Hematopoietic multipotent progenitor cell treated with erythropoietin and hydrocortisone succinate and interleukin-3 and kit ligand, for 4 days (in vitro differentiated cells): ENCODE measurements at regions not wholly inside any gene's neighbourhood (a gene's known extent, or its start where the extent isn't known, plus 50 kb on each side); places are given as distances from the start of the nearest gene placed in this dataset.
"Not testable (repeated sequence)": the region's sequence is repeated elsewhere in the genome, so short reads cannot be mapped to it uniquely, and the experiment has no call there.

Source experiments
- DNase-seq: peaks from one replicate; pipeline ENCODE4 v3.0.0-alpha.2; 2015

DNA sequence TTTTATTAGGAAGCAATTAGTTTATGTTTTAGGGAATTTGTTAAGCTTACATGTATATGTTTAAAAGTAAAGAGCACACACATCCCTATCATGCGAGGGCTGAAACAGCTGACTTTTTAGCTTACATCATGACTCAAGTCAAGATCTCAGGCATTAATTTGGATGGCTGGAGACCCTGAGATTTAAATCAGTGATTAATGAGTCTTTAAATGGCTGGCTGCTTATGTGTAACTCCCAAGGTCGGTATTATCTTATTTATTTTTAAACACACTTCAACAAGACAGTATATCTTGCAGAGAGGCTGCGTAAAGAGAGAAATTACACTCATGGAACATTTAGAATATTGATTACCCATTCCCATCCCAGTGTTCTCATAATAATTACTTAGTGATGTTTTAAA, 169.4 kb downstream of the KBTBD8 start:
- no peak for DNase-seq

DNA sequence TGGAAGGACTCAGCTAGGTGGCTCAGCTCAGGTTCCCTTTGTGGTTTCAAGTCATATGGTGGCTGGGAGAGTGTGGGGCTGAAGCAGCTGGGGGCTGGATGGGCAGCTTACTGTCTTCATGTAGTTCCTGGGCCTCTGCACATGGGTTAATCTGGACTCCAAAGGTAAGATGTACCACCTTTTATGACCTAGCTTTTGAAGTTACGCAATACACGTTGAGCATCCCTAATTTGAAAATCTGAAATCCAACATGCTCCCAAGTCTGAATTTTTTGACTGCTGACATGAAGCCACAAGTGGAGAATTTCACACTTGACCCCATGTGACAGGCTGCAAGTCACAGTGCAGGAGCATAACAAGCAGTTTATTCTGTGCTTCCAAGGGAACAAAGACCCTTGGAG, 173.7 kb downstream of the KBTBD8 start:
- no peak for DNase-seq

DNA sequence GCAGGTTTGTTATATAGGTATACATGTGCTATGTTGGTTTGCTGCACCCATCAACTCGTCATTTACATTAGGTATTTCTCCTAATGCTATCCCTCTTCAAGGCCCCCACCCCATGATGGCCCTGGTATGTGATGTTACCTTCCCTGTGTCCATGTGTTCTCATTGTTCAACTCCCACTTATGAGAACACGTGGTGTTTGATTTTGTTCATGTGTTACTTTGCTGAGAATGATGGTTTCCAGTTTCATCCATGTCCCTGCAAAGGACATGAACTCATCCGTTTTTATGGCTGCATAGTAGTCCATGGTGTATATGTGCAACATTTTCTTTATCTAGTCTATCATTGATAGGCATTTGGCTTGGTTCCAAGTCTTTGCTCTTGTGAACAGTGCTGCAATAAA, 175.0 kb downstream of the KBTBD8 start:
- not testable (repeated sequence) for DNase-seq

DNA sequence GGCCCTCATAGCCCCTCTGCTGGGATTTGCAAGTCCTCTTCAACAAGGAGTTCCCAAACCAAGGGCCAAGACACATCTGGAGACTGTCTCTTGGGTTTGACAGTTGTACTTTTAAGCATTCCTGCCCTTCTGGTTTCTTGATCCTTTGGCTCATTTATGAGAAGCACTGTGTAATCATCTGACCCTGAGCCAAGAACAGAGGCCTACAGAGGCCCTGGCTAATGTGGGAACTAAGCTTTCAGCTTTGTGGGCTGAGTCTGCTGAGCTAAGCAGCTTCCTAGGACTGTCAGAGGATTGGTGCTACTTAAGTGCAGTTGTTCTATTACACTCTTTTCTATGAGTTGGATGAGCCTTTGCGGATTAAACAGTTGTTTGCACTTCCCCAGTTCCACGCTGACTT, 178.3 kb downstream of the KBTBD8 start:
- no peak for DNase-seq

DNA sequence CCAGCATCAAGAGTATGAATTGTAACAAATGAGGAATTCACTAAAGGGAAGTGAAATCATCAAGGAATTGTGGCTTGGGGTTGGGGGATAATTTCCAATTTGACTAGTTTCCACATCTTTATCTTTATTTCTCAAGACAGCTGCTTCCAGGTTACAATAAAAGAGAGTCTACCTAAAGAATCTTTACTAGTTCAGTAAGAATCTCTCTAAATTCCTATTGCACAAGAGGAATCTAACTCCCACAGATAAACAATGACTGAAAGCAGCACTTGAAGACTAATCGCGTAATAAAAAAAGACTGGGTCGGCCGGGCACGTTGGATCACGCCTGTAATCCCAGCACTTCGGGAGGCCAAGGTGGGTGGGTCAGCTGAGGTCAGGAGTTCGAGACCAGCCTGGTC, 194.4 kb downstream of the KBTBD8 start:
- DNase-seq, result no peak

DNA sequence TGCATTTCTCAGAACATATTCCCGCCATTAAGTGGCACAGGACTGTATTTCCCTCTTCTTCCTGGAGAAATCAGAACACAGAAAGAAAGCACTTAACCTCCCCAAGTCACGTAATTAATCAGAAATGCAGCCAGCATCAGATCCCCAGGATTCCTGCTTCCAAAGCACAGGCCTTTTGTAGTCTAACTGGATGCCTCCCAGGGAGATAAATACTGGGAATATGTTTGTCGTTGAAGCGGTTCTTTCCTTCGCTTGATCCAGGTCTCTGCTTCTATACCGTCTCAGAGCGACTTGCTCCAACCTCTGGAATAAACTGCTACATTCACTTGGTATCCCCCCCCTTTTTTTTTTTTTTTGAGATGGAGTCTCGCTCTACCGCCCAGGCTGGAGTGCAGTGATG, 198.6 kb downstream of the KBTBD8 start:
- DNase-seq, result no peak

DNA sequence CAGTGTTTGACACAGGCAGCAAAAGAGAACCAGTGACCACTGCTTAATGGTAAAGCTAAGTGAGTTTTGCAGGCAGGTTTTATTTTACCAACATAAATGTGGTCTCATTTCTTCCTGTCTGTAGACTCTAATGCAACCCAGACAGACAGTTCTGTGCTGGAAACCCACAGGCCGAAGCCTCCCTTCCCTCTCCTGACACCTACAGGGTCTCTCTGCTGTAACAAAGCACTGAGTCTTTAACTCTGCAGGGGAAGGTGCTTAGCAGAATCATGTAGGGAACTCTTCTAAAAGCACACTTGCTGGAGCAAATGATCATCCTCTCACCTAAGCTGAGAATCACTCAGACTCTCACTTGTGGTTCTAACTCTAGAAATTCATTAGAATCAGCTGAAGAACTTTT, 200.3 kb downstream of the KBTBD8 start:
- no peak for DNase-seq

DNA sequence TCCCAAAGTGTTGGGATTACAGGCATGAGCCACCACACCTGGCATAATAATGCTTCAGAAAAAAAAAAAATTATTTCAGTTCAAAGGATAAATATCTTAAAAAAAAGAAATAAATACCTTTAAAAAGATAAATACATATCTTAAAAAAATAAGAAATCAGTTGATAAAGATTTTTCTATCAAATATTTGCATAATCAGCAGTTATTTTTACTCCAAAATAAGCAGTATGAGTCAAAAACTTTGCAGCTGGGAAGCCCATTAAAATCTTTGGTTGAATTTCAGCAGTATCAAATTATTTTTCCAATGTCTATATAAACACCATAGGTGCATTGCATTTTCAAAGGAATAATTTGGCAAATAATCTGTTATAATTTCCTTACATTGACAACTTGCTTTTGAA, 202.5 kb downstream of the KBTBD8 start:
- no peak for DNase-seq

DNA sequence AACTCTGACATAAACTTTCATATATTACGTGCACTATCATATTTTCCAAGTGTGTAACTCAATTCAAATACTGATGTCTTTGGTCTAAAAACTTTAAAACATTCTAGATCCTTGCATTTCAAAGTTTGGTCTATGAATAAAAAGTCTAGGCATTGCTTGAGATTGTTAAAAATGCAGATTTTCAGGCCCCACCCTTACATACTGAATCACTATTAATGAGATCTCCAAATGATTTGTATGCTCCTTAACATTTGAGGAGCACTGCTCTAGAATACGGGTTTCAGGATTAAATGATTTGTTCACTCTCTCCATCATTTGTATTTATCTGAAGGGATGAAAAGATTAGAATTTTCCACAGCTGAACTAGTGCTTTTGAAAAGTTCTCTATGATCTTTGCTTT, 202.9 kb downstream of the KBTBD8 start:
- DNase-seq, result no peak

DNA sequence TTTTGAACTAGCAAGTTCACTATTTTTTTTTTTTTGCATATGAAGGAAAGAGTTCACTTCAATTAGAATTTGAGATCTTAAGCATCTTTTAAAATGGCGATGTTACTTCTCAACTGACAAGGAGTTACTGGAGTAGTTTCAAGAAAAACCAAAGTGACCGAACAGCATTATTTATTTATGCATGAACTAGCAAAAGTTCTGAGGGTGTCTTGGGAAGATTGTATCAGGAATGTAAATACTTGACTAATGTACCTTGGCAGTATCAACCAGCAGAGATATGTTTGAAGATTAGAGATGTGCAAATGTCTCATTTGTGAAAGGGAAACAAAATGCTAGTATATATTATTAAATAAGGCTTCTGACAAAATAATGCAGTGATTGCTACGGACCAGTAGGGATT, 203.9 kb downstream of the KBTBD8 start:
- no peak for DNase-seq

DNA sequence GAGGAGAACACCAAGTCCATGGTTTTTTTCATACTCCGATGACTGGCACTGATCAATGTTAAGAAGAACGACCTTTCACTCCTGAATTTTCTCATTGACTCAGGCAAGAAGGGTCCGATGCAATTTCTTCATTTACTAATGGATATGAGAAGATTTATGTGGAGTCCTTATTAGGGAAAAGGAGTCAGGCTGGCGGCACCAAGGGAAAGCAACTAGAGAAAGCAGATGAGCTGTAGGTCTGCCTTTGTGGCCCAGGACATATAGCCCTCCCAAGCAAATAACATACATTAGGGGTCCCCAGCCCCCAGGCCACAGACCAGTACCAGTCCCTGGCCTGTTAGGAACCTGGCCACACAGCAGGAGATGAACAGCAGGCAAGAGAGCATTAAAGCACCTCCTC, 206.8 kb downstream of the KBTBD8 start:
- no peak for DNase-seq

DNA sequence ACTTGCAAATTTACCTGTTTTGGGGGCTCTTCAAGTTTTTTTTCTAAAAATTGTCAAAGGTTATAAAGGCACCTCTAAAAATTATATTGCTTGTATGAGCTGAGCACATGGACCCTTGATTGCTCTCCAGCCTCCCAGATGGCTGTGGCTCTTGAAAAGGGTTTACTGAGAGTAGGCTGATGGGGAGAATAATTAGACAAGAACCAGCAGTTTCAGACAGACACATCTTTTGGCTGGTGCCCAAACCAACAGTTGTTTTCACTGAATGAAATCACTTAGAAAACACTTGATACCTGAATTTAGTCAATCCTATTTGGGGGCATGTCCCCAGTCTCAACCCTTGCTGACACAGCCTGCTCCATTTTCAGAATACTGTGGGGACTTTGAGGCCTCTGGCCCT, 217.6 kb downstream of the KBTBD8 start:
- no peak for DNase-seq

DNA sequence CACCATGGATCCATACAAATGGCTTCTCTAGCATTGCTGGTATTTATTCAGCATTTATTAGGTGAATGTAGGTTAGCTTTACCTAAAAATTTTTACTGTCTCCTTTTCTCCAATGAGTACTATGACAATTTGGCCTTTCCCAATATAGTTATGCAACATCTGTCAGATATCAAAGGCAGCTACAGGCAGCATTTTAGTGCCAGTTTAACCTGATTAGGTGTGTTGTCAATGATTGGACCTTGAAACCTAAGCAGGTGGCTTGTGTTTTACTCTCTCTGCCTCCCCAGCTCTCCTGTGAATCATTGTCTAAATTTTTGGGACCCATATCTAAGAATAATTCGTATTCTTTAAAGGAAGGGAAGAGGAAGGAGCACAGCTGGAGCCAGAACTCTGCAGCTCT, 228.9 kb downstream of the KBTBD8 start:
- DNase-seq, result no peak

DNA sequence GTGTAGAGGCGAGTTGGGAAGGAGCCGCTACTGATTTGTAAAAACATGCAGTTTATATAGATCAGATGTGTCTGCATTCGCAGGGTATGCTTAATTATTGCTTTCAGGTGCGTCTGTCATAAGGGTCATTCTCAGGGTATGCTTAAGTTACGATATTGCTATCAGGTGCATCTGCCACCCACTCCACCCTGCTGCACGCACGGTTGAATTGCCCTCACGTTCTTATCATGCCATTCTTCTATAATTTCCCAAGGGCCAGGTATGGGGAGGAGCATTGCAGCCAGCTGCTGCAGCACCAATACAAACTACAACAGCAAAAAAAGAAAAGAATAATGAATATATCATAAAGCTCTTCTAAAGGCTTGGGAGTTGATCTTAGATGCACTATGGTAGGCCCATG, 230.0 kb downstream of the KBTBD8 start:
- DNase-seq, result no peak

DNA sequence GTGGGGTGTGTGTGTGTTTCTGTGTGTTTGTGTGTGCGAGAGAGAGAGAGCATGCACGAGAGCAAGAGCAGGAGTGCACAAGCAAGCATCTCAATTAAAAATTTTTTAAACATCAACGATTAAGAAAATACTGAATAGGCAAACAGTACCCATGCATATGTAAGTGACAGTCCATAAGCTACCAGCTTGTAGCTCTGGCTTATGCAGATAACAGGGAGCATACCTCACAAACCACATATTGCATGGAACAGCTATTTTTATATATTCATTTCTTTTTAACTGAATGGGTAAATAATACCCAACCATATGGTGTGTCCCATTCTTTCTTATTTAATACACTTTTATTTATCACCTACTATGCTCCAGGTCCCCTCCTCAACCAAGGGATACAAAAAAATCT, 234.5 kb downstream of the KBTBD8 start:
- no peak for DNase-seq

DNA sequence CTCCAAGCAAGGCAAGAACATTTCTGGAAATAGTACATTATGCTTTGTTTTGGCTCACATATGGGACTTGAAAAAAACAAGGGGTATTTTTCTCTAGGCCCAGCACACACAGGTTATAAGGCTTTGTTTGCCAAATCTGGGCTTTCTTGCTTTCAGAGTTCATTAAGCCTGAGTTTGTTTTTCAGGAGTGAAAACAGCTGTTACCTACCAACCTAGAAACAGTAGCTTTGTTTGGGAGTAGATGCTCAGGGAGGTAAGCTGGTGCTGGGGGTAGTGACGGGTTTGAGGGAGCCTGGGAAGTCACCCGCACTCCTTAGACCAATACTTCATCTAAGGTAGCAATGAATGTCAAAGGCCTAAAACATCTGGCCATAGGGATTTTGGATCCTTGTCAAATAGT, 241.2 kb downstream of the KBTBD8 start:
- no peak for DNase-seq

DNA sequence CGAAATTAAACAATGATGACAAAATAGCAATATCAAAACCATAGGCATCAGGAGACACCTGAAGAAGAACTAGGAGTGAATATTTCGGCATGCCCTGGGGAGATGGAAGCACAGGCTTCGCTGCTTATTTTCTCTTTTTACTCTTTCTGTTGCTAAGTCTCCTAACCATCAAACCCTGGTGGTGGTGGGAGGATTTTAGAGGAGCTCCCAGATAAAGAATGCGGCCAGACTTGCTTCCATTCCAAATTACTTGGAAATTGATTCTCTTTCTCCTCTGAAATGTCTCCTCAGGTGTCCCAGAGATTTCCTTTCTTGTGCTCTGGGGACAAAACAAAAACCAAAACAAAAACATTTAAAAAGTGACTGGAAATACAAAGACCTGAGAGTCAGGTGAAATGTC, 243.0 kb downstream of the KBTBD8 start:
- DNase-seq, result no peak

DNA sequence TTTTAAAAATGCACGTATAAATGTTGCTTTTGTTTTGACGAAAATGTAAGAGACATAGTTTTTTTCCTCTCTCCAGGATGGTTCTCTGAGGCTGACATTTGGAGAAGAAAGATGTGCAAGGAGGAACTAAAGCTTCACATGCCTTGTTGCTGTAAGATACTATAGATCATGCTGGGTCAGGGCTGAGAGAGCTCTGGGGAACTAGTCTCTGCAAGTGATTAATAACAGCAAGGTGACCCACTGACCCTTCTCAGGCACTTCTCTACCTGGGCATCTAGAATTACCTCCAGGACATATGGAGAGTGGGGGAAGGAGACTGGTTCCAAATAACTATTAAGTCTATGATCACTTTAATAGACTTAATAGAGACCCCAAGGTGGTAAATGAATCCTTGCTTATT, 246.0 kb downstream of the KBTBD8 start:
- no peak for DNase-seq

DNA sequence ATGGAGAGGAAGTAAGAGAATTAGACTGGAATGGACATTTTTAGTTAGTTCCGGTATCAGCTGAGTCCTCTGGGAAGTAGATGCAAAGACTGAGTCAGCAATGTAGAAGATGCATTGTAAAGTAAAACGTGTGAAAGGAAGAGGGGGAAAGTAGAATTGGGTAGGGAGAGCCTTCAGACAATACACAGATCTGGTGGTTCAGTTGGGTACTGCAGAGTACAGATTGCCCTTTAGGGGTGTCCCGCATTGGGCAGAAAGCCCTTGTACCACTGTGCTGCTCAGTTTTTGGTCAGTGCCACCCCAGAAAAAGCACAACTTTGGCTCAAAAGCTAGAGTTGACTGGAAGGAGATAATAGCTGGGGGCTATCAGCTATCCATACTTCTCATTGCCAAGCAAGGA, 247.4 kb downstream of the KBTBD8 start:
- DNase-seq, result no peak

DNA sequence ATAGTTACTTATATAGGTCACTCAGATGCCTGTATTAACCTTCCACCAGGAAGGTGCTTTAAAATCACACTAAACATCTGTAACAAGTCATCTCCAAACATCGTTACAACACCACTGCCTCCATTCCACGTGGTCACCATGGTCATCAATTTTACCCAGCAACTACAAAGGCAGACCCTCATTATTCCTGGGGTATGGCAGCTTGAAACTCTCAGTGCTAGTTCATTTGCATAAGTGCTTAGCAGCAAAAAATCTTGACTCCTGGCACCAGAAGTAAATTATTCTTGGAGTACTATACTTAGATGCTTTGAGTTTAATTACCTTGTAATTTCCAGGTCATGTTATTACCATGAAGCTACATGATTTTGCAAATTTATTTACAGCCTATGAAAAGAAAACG, 250.6 kb downstream of the KBTBD8 start:
- DNase-seq, result no peak

DNA sequence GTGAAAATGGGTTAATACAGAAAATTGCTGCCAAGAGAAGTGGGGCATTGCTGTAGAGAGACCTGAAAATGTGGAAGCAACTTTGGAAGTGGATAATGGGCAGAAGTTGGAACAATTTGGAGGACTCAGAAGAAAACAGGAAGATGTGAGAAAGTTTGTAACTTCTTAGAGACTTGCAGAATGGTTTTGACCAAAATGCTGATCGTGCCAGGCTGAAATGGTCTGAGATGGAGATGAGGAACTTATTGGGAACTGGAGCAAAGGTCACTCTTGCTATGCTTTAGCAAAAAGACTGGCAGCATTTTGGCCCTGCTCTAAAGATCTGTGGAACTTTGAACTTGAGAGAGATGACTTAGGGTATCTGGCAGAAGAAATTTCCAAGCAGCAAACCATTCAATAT, 254.8 kb downstream of the KBTBD8 start:
- DNase-seq, result not testable (repeated sequence)

DNA sequence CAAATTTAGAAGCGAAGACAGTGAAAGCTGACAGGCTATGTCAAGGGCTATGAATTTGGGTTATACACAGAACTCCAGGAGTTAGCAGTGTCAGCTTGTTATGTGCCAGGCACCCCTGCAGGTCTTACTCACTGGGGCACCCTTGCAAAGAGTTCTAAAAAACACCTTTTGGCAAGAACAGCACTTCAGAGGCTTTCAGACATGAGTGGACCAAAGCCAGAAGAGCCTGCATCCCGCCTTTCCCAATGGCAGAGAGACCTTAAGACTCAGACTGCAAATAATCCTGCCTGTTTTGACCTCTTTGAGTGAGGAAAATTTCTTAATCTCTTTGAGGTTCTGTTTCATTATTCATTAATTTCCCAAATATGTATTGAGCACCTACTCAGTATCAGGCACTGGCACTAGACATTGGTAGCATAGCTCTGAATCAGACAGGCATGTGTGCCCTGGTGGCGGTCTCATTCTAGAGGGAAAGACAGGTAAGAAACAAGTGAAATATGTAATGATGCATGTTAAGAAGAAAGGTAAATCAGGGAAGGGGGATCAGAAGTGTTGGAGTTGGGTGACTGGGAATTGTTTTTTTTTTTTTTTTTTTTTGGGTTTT, 280.0 kb downstream of the KBTBD8 start:
- DNase-seq, result no peak

DNA sequence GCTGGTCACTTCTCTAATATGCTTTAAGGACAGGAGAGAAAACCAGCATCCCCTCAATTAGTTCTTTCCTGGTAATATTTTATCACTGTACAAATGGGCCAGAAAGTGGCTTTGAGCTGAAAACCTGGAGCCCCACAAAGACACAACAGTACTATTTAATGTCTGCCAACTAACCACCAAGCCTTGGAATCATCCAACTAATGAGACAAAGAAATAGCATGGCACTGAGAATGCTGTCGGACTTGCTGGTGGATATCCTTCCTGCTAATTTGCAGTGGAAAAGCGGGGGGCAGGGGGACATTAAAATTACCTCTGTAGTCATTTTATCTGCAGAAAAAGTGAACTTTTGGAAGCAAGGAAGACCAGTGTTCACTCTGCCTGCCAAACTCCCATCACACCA, 288.5 kb downstream of the KBTBD8 start:
- no peak for DNase-seq

DNA sequence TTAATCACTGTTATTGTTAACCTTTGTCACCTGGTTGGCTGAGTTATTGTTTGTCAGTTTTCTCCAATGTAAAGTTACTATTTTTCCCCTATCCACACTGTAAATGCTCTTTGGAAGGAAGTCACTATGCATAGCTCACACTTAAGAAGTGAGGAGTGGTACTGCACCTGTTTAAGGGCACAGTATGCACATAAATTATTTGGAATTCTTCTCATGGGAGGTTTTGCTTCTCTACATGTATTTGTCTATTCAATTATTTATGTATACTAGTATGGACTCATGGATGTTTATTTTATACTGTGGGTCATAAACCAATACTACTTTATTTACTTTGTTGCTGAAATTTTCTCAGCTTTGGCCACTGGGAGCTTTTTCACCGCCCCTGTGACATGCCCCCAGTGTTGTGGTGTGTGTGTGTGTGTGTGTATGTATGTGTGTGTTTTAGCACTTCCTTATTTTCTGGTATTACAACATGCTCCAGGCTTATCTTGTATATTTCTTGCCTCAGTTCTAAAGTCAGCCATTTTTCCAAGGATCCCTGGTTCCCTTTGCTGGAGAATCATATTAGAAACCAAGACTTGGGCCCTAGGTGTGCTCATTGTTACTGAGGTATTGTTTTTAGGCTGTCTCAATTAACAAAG, 290.5 kb downstream of the KBTBD8 start:
- DNase-seq, result peak; percentile 38

DNA sequence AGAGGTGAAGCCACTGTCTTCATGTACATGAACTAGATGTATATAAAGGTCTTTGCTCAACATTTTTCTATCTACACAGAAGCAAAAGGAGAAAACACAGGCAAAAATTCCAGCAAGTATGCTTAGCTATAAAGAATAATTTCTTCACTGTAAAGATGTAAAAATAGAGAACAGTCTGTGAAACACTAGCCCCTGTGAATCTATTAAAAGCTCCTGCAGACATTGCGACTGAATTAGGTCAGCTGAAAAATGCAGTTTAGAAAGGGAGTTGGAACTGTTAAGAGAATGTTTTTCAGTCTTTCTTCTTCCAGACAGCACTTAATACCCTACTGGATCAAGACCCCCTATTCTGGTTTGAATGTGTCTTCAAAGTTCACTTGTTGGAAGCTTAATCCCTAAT, 291.5 kb downstream of the KBTBD8 start:
- DNase-seq, result no peak
